OCI-LY7 (cell line): ENCODE measurements at regions not wholly inside any gene's neighbourhood (a gene's known extent, or its start where the extent isn't known, plus 50 kb on each side); places are given as distances from the start of the nearest gene placed in this dataset.

Experiments
- BruUV-seq: library from RNA; stranded (reverse); fragments of 400-500 nt; replicated peaks from 2 replicates; lab custom pipeline; 2021; lab: Mats Ljungman, UMichigan
- CTCF ChIA-PET: fragments of 300-600 bp; sonication (Branson Sonifier 250); formaldehyde crosslinking; loops from one replicate; lab custom pipeline; 2022; ENCODE audit warnings: antibody characterized with exemption; ENCODE audit not compliant: unreplicated experiment; lab: Charles Lee
- POLR2A ChIA-PET: fragments of 300-600 bp; sonication (Branson Sonifier 250); formaldehyde crosslinking; loops from one replicate; lab custom pipeline; 2022; ENCODE audit warnings: antibody characterized with exemption; lab: Charles Lee
- DNase-seq: peaks from one replicate; pipeline ENCODE4 v3.0.0-alpha.2; 2015; ENCODE audit warnings: low spot score
- H2AFZ ChIP-seq: fragments of 200-600 bp; sonication (generic), shearing (Covaris generic); 2 replicates; pipeline ENCODE4 v1.6.1; 2014; ENCODE audit warnings: mild to moderate bottlenecking, antibody characterized with exemption, low read length, moderate library complexity
- H3K27ac ChIP-seq: fragments of 200-600 bp; sonication (generic); 2 replicates; pipeline ENCODE4 v1.5.1; 2014; ENCODE audit warnings: mixed run types, low read depth, mild to moderate bottlenecking, moderate library complexity, low read length, inconsistent platforms; ENCODE audit not compliant: poor library complexity, severe bottlenecking
- H3K36me3 ChIP-seq: fragments of 200-600 bp; sonication (generic); 2 replicates; pipeline ENCODE4 v1.6.1; 2014; ENCODE audit warnings: mild to moderate bottlenecking, antibody characterized with exemption, low read length, moderate library complexity, mixed read lengths; ENCODE audit not compliant: insufficient read depth
- H3K4me1 ChIP-seq: fragments of 200-600 bp; sonication (generic); 2 replicates; pipeline ENCODE4 v1.5.1; 2014; ENCODE audit warnings: mild to moderate bottlenecking, low read length; ENCODE audit not compliant: insufficient read depth, poor library complexity, severe bottlenecking
- H3K4me2 ChIP-seq: fragments of 200-600 bp; sonication (generic); 2 replicates; pipeline ENCODE4 v1.6.1; 2014; ENCODE audit warnings: mild to moderate bottlenecking, low read length
- H3K4me3 ChIP-seq: fragments of 200-600 bp; sonication (generic); 2 replicates; pipeline ENCODE4 v1.5.1; 2014; ENCODE audit warnings: mild to moderate bottlenecking, low read depth, low read length; ENCODE audit not compliant: poor library complexity, severe bottlenecking
- H3K79me2 ChIP-seq: fragments of 200-600 bp; sonication (generic); 2 replicates; pipeline ENCODE4 v1.6.1; 2016; ENCODE audit warnings: low read depth, mild to moderate bottlenecking, low read length, moderate library complexity, mixed read lengths; ENCODE audit not compliant: insufficient read depth
- H3K9me2 ChIP-seq: fragments of 200-600 bp; sonication (generic); 2 replicates; pipeline ENCODE4 v1.6.1; 2016; ENCODE audit warnings: mild to moderate bottlenecking, low read length, mixed read lengths; ENCODE audit not compliant: insufficient read depth
- H3K9me3 ChIP-seq: fragments of 200-600 bp; sonication (generic); 2 replicates; pipeline ENCODE4 v1.6.1; 2014; ENCODE audit warnings: mild to moderate bottlenecking, mixed run types, low read length, mixed read lengths
- H4K20me1 ChIP-seq: fragments of 200-600 bp; sonication (generic); 2 replicates; pipeline ENCODE4 v1.6.1; 2014; ENCODE audit warnings: mild to moderate bottlenecking, antibody characterized with exemption, low read length, moderate library complexity, mixed read lengths; ENCODE audit not compliant: insufficient read depth
- CTCF ChIP-seq: fragments of 200-600 bp; sonication (generic); conservative IDR thresholded peaks from 2 replicates; pipeline ENCODE4 v1.5.1; 2014; ENCODE audit warnings: mild to moderate bottlenecking, antibody characterized with exemption, low read length, moderate library complexity, mixed read lengths
- EZH2phosphoT487 ChIP-seq: fragments of 200-600 bp; sonication (generic); IDR thresholded peaks from 2 replicates; pipeline ENCODE4 v1.6.1; 2018; ENCODE audit warnings: low read depth, borderline replicate concordance, mild to moderate bottlenecking, mixed run types, antibody characterized with exemption, low read length, moderate library complexity, mixed read lengths
- intact Hi-C: fragments of 100-400 bp; cut with micrococcal nuclease; formaldehyde crosslinking; loops from one replicate; pipeline ENCODE4 v1.10.0; 2022; ENCODE audit not compliant: unreplicated experiment

- no peak overlapping the region for H3K27ac ChIP-seq
- no peaks in the 10 kb centered on the region for H3K79me2 ChIP-seq
- intact Hi-C loops = no loop called here
- no peaks in the 10 kb centered on the region for H3K36me3 ChIP-seq
- no peaks in the 10 kb centered on the region for H3K9me2 ChIP-seq
- BruUV-seq = no TSS peak
- ChIA-PET POLR2A (interaction anchor here (1.0 kb wide), 1 partner anchor 24 kb away, joined by 3 read pairs; no protein-coding TSS in a partner anchor), CTCF (no interaction called here)
- no peaks in the 10 kb centered on the region for H3K4me1 ChIP-seq
- H3K4me3 ChIP-seq = no peak overlapping the region
- no peak overlapping the region for H2AFZ ChIP-seq
- H3K9me3 ChIP-seq = no peaks in the 10 kb centered on the region
- TF ChIP-seq EZH2phosphoT487 (no peak), CTCF (no peak)
- no peak for DNase-seq
- H4K20me1 ChIP-seq = no peaks in the 10 kb centered on the region
- no peak overlapping the region for H3K4me2 ChIP-seq
Observed at GRCh38 chr10:3584926-3585784, 199.9 kb downstream of the KLF6 start.

GRCh38 chr10:3580565-3580964, 204.4 kb downstream of the KLF6 start:
- H3K4me3 ChIP-seq = no peak overlapping the region
- ChIA-PET CTCF (no interaction called here), POLR2A (interaction anchor here (0.6 kb wide), 1 partner anchor 9 kb away, joined by 3 read pairs; no protein-coding TSS in a partner anchor)
- no peak overlapping the region for H2AFZ ChIP-seq
- intact Hi-C loops = no loop called here
- H3K79me2 ChIP-seq = no peaks in the 10 kb centered on the region
- BruUV-seq = no TSS peak
- H3K4me1 ChIP-seq = no peaks in the 10 kb centered on the region
- H3K9me2 ChIP-seq = no peaks in the 10 kb centered on the region
- H4K20me1 ChIP-seq = no peaks in the 10 kb centered on the region
- H3K27ac ChIP-seq = no peak overlapping the region
- no peak overlapping the region for H3K4me2 ChIP-seq
- DNase-seq = no peak
- TF ChIP-seq CTCF = no peak
- TF ChIP-seq EZH2phosphoT487 = no peak
- H3K9me3 ChIP-seq = no peaks in the 10 kb centered on the region
- no peaks in the 10 kb centered on the region for H3K36me3 ChIP-seq

- intact Hi-C loops = no loop called here
- H2AFZ ChIP-seq = no peak overlapping the region
- H3K4me2 ChIP-seq = no peak overlapping the region
- ChIA-PET CTCF (no interaction called here), POLR2A (interaction anchor here (0.6 to 1.2 kb wide), 5 partner anchors 10 to 303 kb away, joined by 3 to 4 read pairs (median 3); no protein-coding TSS in a partner anchor)
- no peaks in the 10 kb centered on the region for H3K9me3 ChIP-seq
- H3K4me1 ChIP-seq = no peaks in the 10 kb centered on the region
- H3K79me2 ChIP-seq = no peaks in the 10 kb centered on the region
- no TSS peak for BruUV-seq
- TF ChIP-seq EZH2phosphoT487 (no peak), CTCF (no peak)
- H4K20me1 ChIP-seq = no peaks in the 10 kb centered on the region
- H3K36me3 ChIP-seq = no peaks in the 10 kb centered on the region
- no peak overlapping the region for H3K4me3 ChIP-seq
- DNase-seq = no peak
- H3K9me2 ChIP-seq = no peaks in the 10 kb centered on the region
- no peak overlapping the region for H3K27ac ChIP-seq
Observed at GRCh38 chr10:3579845-3580244, 205.2 kb downstream of the KLF6 start.
